ENCODE measurements at regions not wholly inside any gene's neighbourhood (a gene's known extent, or its start where the extent isn't known, plus 50 kb on each side); places are given as distances from the start of the nearest gene placed in this dataset.

- WGBS, 2 donors, result 88 to 95% methylated on average over 1 of the region's 1 CpG
- no peaks in the 10 kb centered on the region for H3K27me3 ChIP-seq
These were observed 52.5 kb upstream of the NEDD4L start for GRCh38 chr18:57991552-57991951.

GRCh38 chr18:57989536-57989935 is 54.5 kb upstream of the NEDD4L start:
- Histone ChIP-seq H3K4me3 (no peak overlapping the region), H3K27me3 (no peaks in the 10 kb centered on the region), H3K4me1 (no peaks in the 10 kb centered on the region), H3K27ac (no peak overlapping the region), H3K36me3 (no peaks in the 10 kb centered on the region), H3K9me3 (no peaks in the 10 kb centered on the region)
- ATAC-seq (no peak), FAIRE-seq (no peak), DNase-seq (no peak)
- intact Hi-C loops (cut with DNase I), result no loop called here
- no peak for TF ChIP-seq CTCF (IDR thresholded peaks at IDR 0.05)
- whole genome bisulfite sequencing, 2 donors, result 89 to 90% methylated on average over 8 of the region's 8 CpGs

More at GRCh38 chr18:57991552-57991951, 52.5 kb upstream of the NEDD4L start:
- intact Hi-C loops (cut with DNase I), result no loop called here
- ATAC-seq, result no peak
- Histone ChIP-seq H3K4me1 (no peaks in the 10 kb centered on the region), H3K9me3 (no peaks in the 10 kb centered on the region), H3K27ac (no peak overlapping the region), H3K4me3 (no peak overlapping the region), H3K36me3 (no peaks in the 10 kb centered on the region)
- no peak for DNase-seq
- no peak for FAIRE-seq
- TF ChIP-seq CTCF (IDR thresholded peaks at IDR 0.05), result no peak

DNA sequence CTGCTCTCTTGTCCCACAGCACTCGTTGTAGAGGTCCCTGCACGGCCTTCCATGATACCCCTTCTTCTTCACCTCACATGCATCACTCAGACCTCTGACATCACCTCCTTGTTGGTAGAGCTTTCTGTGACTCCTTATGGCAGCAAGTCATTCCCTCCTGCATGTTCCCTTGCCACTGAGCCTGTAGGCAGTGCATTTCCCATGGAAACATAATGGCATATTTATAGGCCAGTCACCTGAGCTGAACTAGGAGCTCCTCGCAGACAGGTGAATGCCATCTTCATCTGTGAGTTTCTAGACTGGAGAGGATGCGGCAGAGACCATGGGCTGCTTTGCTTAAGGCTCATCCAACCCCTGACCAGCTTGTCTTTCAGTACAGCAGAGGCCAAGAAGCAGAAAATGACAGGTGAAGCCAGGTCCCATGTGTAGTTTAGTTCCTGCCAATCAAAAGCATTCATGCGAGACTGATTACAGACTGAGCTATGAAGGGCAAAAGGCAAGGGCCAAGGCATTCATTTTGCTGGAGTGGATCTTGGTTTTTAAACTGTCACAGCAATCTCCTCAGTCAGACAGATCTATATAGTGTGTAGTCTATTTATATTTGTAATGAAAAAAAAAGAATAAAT is 59.4 kb upstream of the NEDD4L start:
- DNase-seq (no peak), FAIRE-seq (no peak), ATAC-seq (no peak)
- intact Hi-C loops (cut with DNase I), result no loop called here
- WGBS, 2 donors, result 79 to 85% methylated on average over 5 of the region's 5 CpGs
- Histone ChIP-seq H3K36me3 (no peaks in the 10 kb centered on the region), H3K9me3 (no peaks in the 10 kb centered on the region), H3K27me3 (no peaks in the 10 kb centered on the region), H3K27ac (no peak overlapping the region), H3K4me3 (no peak overlapping the region), H3K4me1 (peaks cover 0 to 8% (median 5%) of the 10 kb centered on the region in 3 donors)
- no peak for TF ChIP-seq CTCF (IDR thresholded peaks at IDR 0.05)

GRCh38 chr18:57983965-57984364 is 60.1 kb upstream of the NEDD4L start:
- ATAC-seq, result no peak
- no peak overlapping the region for H3K4me3 ChIP-seq
- no peaks in the 10 kb centered on the region for H3K9me3 ChIP-seq
- FAIRE-seq, result no peak
- no peaks in the 10 kb centered on the region for H3K27me3 ChIP-seq
- DNase-seq, result no peak
- no peak overlapping the region for H3K27ac ChIP-seq
- TF ChIP-seq CTCF (IDR thresholded peaks at IDR 0.05), result no peak
- intact Hi-C loops (cut with DNase I), result no loop called here
- 82 to 97% methylated on average over 3 of the region's 3 CpGs for WGBS, 2 donors
- peaks cover 0 to 8% (median 5%) of the 10 kb centered on the region in 3 donors for H3K4me1 ChIP-seq
- no peaks in the 10 kb centered on the region for H3K36me3 ChIP-seq

DNA sequence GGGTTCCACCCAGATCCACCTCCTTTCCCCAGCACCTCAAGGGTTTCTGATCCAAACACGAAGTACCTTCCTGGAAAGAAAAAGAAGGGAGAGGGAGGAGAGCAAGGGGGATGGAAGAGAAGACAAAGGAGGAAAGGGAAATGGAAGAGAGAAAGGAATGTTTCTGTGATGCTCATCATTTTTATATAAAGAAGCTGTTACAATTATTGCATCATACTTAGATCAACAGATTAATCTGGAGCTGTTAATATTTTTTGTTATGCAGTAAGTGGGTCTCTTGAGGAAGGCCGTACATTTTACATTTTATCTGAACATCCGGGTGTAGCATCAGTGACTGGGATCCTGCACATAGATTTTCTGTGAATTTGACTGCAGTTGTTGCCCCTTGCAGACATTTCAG is 60.6 kb upstream of the NEDD4L start:
- ATAC-seq, result no peak
- Histone ChIP-seq H3K9me3 (no peaks in the 10 kb centered on the region), H3K36me3 (no peaks in the 10 kb centered on the region), H3K27me3 (no peaks in the 10 kb centered on the region), H3K4me1 (peaks cover 0 to 8% (median 5%) of the 10 kb centered on the region in 3 donors), H3K4me3 (no peak overlapping the region), H3K27ac (no peak overlapping the region)
- FAIRE-seq, result no peak
- 76 to 86% methylated on average over 3 of the region's 3 CpGs for WGBS, 2 donors
- TF ChIP-seq CTCF (IDR thresholded peaks at IDR 0.05), result no peak
- DNase-seq, result no peak
- intact Hi-C loops (cut with DNase I), result no loop called here

Data from pancreas (tissue), 10 donors.